ENCODE measurements at regions not wholly inside any gene's neighbourhood (a gene's known extent, or its start where the extent isn't known, plus 50 kb on each side); places are given as distances from the start of the nearest gene placed in this dataset.

- Histone ChIP-seq H3K4me3 (ENCODE audit: low read depth in 1 of 2, low read length in 2 of 2) (no peak overlapping the region), H3K9me3 (ENCODE audit: control insufficient read depth in 1 of 2, low read length in 2 of 2) (peaks cover 6 to 11% of the 10 kb centered on the region in 2 donors), H3K36me3 (ENCODE audit: control insufficient read depth in 1 of 2, insufficient read depth in 2 of 2, low read length in 2 of 2) (no peaks in the 10 kb centered on the region), H3K27ac (ENCODE audit: low read depth, low read length) (no peak overlapping the region), H3K27me3 (ENCODE audit: control insufficient read depth in 1 of 2, insufficient read depth in 2 of 2, low read length in 2 of 2) (no peaks in the 10 kb centered on the region), H3K4me1 (ENCODE audit: control insufficient read depth in 1 of 2, insufficient read depth in 2 of 2, low read length in 2 of 2) (no peaks in the 10 kb centered on the region), H3K9ac (ENCODE audit: low read depth in 1 of 2, low read length in 2 of 2) (no peak overlapping the region)
These were observed 1109.3 kb downstream of the TSN start for GRCh38 chr2:122864728-122865127.

- Histone ChIP-seq H3K27ac (ENCODE audit: low read depth, low read length) (no peak overlapping the region), H3K27me3 (ENCODE audit: control insufficient read depth in 1 of 2, insufficient read depth in 2 of 2, low read length in 2 of 2) (no peaks in the 10 kb centered on the region), H3K9me3 (ENCODE audit: control insufficient read depth in 1 of 2, low read length in 2 of 2) (peaks cover 6 to 7% of the 10 kb centered on the region in 2 donors), H3K36me3 (ENCODE audit: control insufficient read depth in 1 of 2, insufficient read depth in 2 of 2, low read length in 2 of 2) (no peaks in the 10 kb centered on the region), H3K4me1 (ENCODE audit: control insufficient read depth in 1 of 2, insufficient read depth in 2 of 2, low read length in 2 of 2) (no peaks in the 10 kb centered on the region), H3K4me3 (ENCODE audit: low read depth in 1 of 2, low read length in 2 of 2) (no peak overlapping the region), H3K9ac (ENCODE audit: low read depth in 1 of 2, low read length in 2 of 2) (no peak overlapping the region)
These were observed 1110.6 kb downstream of the TSN start for GRCh38 chr2:122866095-122866494.

GRCh38 chr2:122867941-122868340 lies 1112.5 kb downstream of the TSN start:
- Histone ChIP-seq H3K27ac (ENCODE audit: low read depth, low read length) (no peak overlapping the region), H3K4me1 (ENCODE audit: control insufficient read depth in 1 of 2, insufficient read depth in 2 of 2, low read length in 2 of 2) (no peaks in the 10 kb centered on the region), H3K27me3 (ENCODE audit: control insufficient read depth in 1 of 2, insufficient read depth in 2 of 2, low read length in 2 of 2) (no peaks in the 10 kb centered on the region), H3K36me3 (ENCODE audit: control insufficient read depth in 1 of 2, insufficient read depth in 2 of 2, low read length in 2 of 2) (no peaks in the 10 kb centered on the region), H3K9me3 (ENCODE audit: control insufficient read depth in 1 of 2, low read length in 2 of 2) (peaks cover 7 to 9% of the 10 kb centered on the region in 2 donors), H3K4me3 (ENCODE audit: low read depth in 1 of 2, low read length in 2 of 2) (no peak overlapping the region), H3K9ac (ENCODE audit: low read depth in 1 of 2, low read length in 2 of 2) (no peak overlapping the region)

- Histone ChIP-seq H3K9ac (ENCODE audit: low read depth in 1 of 2, low read length in 2 of 2) (no peak overlapping the region), H3K27ac (ENCODE audit: low read depth, low read length) (no peak overlapping the region), H3K27me3 (ENCODE audit: control insufficient read depth in 1 of 2, insufficient read depth in 2 of 2, low read length in 2 of 2) (no peaks in the 10 kb centered on the region), H3K9me3 (ENCODE audit: control insufficient read depth in 1 of 2, low read length in 2 of 2) (peaks cover 7 to 9% of the 10 kb centered on the region in 2 donors), H3K36me3 (ENCODE audit: control insufficient read depth in 1 of 2, insufficient read depth in 2 of 2, low read length in 2 of 2) (no peaks in the 10 kb centered on the region), H3K4me3 (ENCODE audit: low read depth in 1 of 2, low read length in 2 of 2) (no peak overlapping the region), H3K4me1 (ENCODE audit: control insufficient read depth in 1 of 2, insufficient read depth in 2 of 2, low read length in 2 of 2) (no peaks in the 10 kb centered on the region)
These were observed 1113.3 kb downstream of the TSN start for GRCh38 chr2:122868646-122869275.

GRCh38 chr2:122873951-122874350 lies 1118.5 kb downstream of the TSN start:
- H3K36me3 ChIP-seq (ENCODE audit: control insufficient read depth in 1 of 2, insufficient read depth in 2 of 2, low read length in 2 of 2) = no peaks in the 10 kb centered on the region
- H3K4me3 ChIP-seq (ENCODE audit: low read depth in 1 of 2, low read length in 2 of 2) = no peak overlapping the region

GRCh38 chr2:122875091-122875865 lies 1119.8 kb downstream of the TSN start:
- H3K27me3 ChIP-seq (ENCODE audit: control insufficient read depth in 1 of 2, insufficient read depth in 2 of 2, low read length in 2 of 2) = no peaks in the 10 kb centered on the region
- H3K9ac ChIP-seq (ENCODE audit: low read depth in 1 of 2, low read length in 2 of 2) = no peak overlapping the region
- H3K27ac ChIP-seq (ENCODE audit: low read depth, low read length) = no peak overlapping the region
- no peaks in the 10 kb centered on the region for H3K36me3 ChIP-seq (ENCODE audit: control insufficient read depth in 1 of 2, insufficient read depth in 2 of 2, low read length in 2 of 2)
- H3K4me1 ChIP-seq (ENCODE audit: control insufficient read depth in 1 of 2, insufficient read depth in 2 of 2, low read length in 2 of 2) = no peaks in the 10 kb centered on the region
- H3K9me3 ChIP-seq (ENCODE audit: control insufficient read depth in 1 of 2, low read length in 2 of 2) = peaks cover 2 to 3% of the 10 kb centered on the region in 2 donors
- H3K4me3 ChIP-seq (ENCODE audit: low read depth in 1 of 2, low read length in 2 of 2) = no peak overlapping the region

More at GRCh38 chr2:122873951-122874350, 1118.5 kb downstream of the TSN start:
- no peaks in the 10 kb centered on the region for H3K4me1 ChIP-seq (ENCODE audit: control insufficient read depth in 1 of 2, insufficient read depth in 2 of 2, low read length in 2 of 2)
- no peak overlapping the region for H3K27ac ChIP-seq (ENCODE audit: low read depth, low read length)
- peaks cover 0 to 4% of the 10 kb centered on the region in 2 donors for H3K9me3 ChIP-seq (ENCODE audit: control insufficient read depth in 1 of 2, low read length in 2 of 2)
- H3K27me3 ChIP-seq (ENCODE audit: control insufficient read depth in 1 of 2, insufficient read depth in 2 of 2, low read length in 2 of 2) = no peaks in the 10 kb centered on the region
- no peak overlapping the region for H3K9ac ChIP-seq (ENCODE audit: low read depth in 1 of 2, low read length in 2 of 2)

- no peaks in the 10 kb centered on the region for H3K36me3 ChIP-seq (ENCODE audit: control insufficient read depth in 1 of 2, insufficient read depth in 2 of 2, low read length in 2 of 2)
- no peak overlapping the region for H3K9ac ChIP-seq (ENCODE audit: low read depth in 1 of 2, low read length in 2 of 2)
- peaks cover 0 to 2% of the 10 kb centered on the region in 2 donors for H3K9me3 ChIP-seq (ENCODE audit: control insufficient read depth in 1 of 2, low read length in 2 of 2)
- no peak overlapping the region for H3K27ac ChIP-seq (ENCODE audit: low read depth, low read length)
- no peak overlapping the region for H3K4me3 ChIP-seq (ENCODE audit: low read depth in 1 of 2, low read length in 2 of 2)
- H3K4me1 ChIP-seq (ENCODE audit: control insufficient read depth in 1 of 2, insufficient read depth in 2 of 2, low read length in 2 of 2) = no peaks in the 10 kb centered on the region
- no peaks in the 10 kb centered on the region for H3K27me3 ChIP-seq (ENCODE audit: control insufficient read depth in 1 of 2, insufficient read depth in 2 of 2, low read length in 2 of 2)
These were observed 1128.4 kb downstream of the TSN start for GRCh38 chr2:122883849-122884248.

GRCh38 chr2:122884889-122885288 lies 1129.4 kb downstream of the TSN start:
- no peaks in the 10 kb centered on the region for H3K9me3 ChIP-seq (ENCODE audit: control insufficient read depth in 1 of 2, low read length in 2 of 2)
- H3K27me3 ChIP-seq (ENCODE audit: control insufficient read depth in 1 of 2, insufficient read depth in 2 of 2, low read length in 2 of 2) = no peaks in the 10 kb centered on the region
- H3K27ac ChIP-seq (ENCODE audit: low read depth, low read length) = no peak overlapping the region
- no peak overlapping the region for H3K9ac ChIP-seq (ENCODE audit: low read depth in 1 of 2, low read length in 2 of 2)
- H3K36me3 ChIP-seq (ENCODE audit: control insufficient read depth in 1 of 2, insufficient read depth in 2 of 2, low read length in 2 of 2) = no peaks in the 10 kb centered on the region
- no peak overlapping the region for H3K4me3 ChIP-seq (ENCODE audit: low read depth in 1 of 2, low read length in 2 of 2)
- no peaks in the 10 kb centered on the region for H3K4me1 ChIP-seq (ENCODE audit: control insufficient read depth in 1 of 2, insufficient read depth in 2 of 2, low read length in 2 of 2)

- H3K36me3 ChIP-seq (ENCODE audit: control insufficient read depth in 1 of 2, insufficient read depth in 2 of 2, low read length in 2 of 2) = no peaks in the 10 kb centered on the region
- H3K9ac ChIP-seq (ENCODE audit: low read depth in 1 of 2, low read length in 2 of 2) = no peak overlapping the region
- no peak overlapping the region for H3K27ac ChIP-seq (ENCODE audit: low read depth, low read length)
- H3K4me1 ChIP-seq (ENCODE audit: control insufficient read depth in 1 of 2, insufficient read depth in 2 of 2, low read length in 2 of 2) = no peaks in the 10 kb centered on the region
- no peak overlapping the region for H3K4me3 ChIP-seq (ENCODE audit: low read depth in 1 of 2, low read length in 2 of 2)
- H3K9me3 ChIP-seq (ENCODE audit: control insufficient read depth in 1 of 2, low read length in 2 of 2) = no peaks in the 10 kb centered on the region
- no peaks in the 10 kb centered on the region for H3K27me3 ChIP-seq (ENCODE audit: control insufficient read depth in 1 of 2, insufficient read depth in 2 of 2, low read length in 2 of 2)
These were observed 1130.0 kb downstream of the TSN start for GRCh38 chr2:122885436-122885835.

GRCh38 chr2:122886479-122887145 lies 1131.2 kb downstream of the TSN start:
- Histone ChIP-seq H3K36me3 (ENCODE audit: control insufficient read depth in 1 of 2, insufficient read depth in 2 of 2, low read length in 2 of 2) (no peaks in the 10 kb centered on the region), H3K9ac (ENCODE audit: low read depth in 1 of 2, low read length in 2 of 2) (no peak overlapping the region), H3K27me3 (ENCODE audit: control insufficient read depth in 1 of 2, insufficient read depth in 2 of 2, low read length in 2 of 2) (no peaks in the 10 kb centered on the region), H3K4me3 (ENCODE audit: low read depth in 1 of 2, low read length in 2 of 2) (no peak overlapping the region), H3K9me3 (ENCODE audit: control insufficient read depth in 1 of 2, low read length in 2 of 2) (peaks cover 0 to 2% of the 10 kb centered on the region in 2 donors), H3K27ac (ENCODE audit: low read depth, low read length) (no peak overlapping the region), H3K4me1 (ENCODE audit: control insufficient read depth in 1 of 2, insufficient read depth in 2 of 2, low read length in 2 of 2) (no peaks in the 10 kb centered on the region)

All from duodenal mucosa (tissue), 2 donors.